ENCODE measurements at regions not wholly inside any gene's neighbourhood (a gene's known extent, or its start where the extent isn't known, plus 50 kb on each side); places are given as distances from the start of the nearest gene placed in this dataset.

GRCh38 chr20:57943291-57943690 is 233.5 kb upstream of the PMEPA1 start:
- DNase-seq (ENCODE audit: low spot score in 2 of 2) = no peak
- Histone ChIP-seq H3K9me3 (no peaks in the 10 kb centered on the region), H3K4me3 (no peak overlapping the region), H3K27ac (no peak overlapping the region), H3K4me1 (peaks cover 0 to 7% of the 10 kb centered on the region in 2 donors), H3K27me3 (no peaks in the 10 kb centered on the region), H3K36me3 (no peaks in the 10 kb centered on the region)
- intact Hi-C loops (cut with DNase I) = no loop called here
- TF ChIP-seq CTCF (IDR thresholded peaks at IDR 0.05) = no peak

- intact Hi-C loops (cut with DNase I) = no loop called here
- Histone ChIP-seq H3K4me3 (no peak overlapping the region), H3K27me3 (no peaks in the 10 kb centered on the region), H3K27ac (no peak overlapping the region), H3K36me3 (no peaks in the 10 kb centered on the region), H3K4me1 (peaks cover 0 to 11% of the 10 kb centered on the region in 2 donors), H3K9me3 (no peaks in the 10 kb centered on the region)
- no peak for DNase-seq (ENCODE audit: low spot score in 2 of 2)
- no peak for TF ChIP-seq CTCF (IDR thresholded peaks at IDR 0.05)
Observed at GRCh38 chr20:57941604-57942381, 232.0 kb upstream of the PMEPA1 start.

- intact Hi-C loops (cut with DNase I) = no loop called here
- DNase-seq (ENCODE audit: low spot score in 2 of 2) = no peak
- no peak for TF ChIP-seq CTCF (IDR thresholded peaks at IDR 0.05)
- Histone ChIP-seq H3K36me3 (no peaks in the 10 kb centered on the region), H3K4me1 (peaks cover 0 to 11% of the 10 kb centered on the region in 2 donors), H3K4me3 (no peak overlapping the region), H3K27ac (no peak overlapping the region), H3K27me3 (no peaks in the 10 kb centered on the region), H3K9me3 (no peaks in the 10 kb centered on the region)
Observed at GRCh38 chr20:57940868-57941522, 231.2 kb upstream of the PMEPA1 start.

- H3K27me3 ChIP-seq = no peaks in the 10 kb centered on the region
- TF ChIP-seq CTCF (IDR thresholded peaks at IDR 0.05) = no peak
- H3K9me3 ChIP-seq = no peaks in the 10 kb centered on the region
- H3K36me3 ChIP-seq = no peaks in the 10 kb centered on the region
- intact Hi-C loops (cut with DNase I) = no loop called here
- peaks cover 0 to 11% of the 10 kb centered on the region in 2 donors for H3K4me1 ChIP-seq
- DNase-seq (ENCODE audit: low spot score in 2 of 2) = no peak
- H3K27ac ChIP-seq = no peak overlapping the region
- no peak overlapping the region for H3K4me3 ChIP-seq
Observed at GRCh38 chr20:57940376-57940775, 230.6 kb upstream of the PMEPA1 start.

- Histone ChIP-seq H3K36me3 (no peaks in the 10 kb centered on the region), H3K4me1 (peaks cover 0 to 11% of the 10 kb centered on the region in 2 donors), H3K4me3 (no peak overlapping the region), H3K27me3 (no peaks in the 10 kb centered on the region), H3K27ac (no peak overlapping the region), H3K9me3 (no peaks in the 10 kb centered on the region)
- no peak for TF ChIP-seq CTCF (IDR thresholded peaks at IDR 0.05)
- no peak for DNase-seq (ENCODE audit: low spot score in 2 of 2)
- intact Hi-C loops (cut with DNase I) = no loop called here
Observed at GRCh38 chr20:57939499-57939898, 229.7 kb upstream of the PMEPA1 start.

Measured in ascending aorta (tissue), 2 donors.